T-helper 2 cell treated with Interferon-gamma antibody and Interleukin-4, amounts not matched to agents 5 μg/mL and 100 μg/mL, for 36 hours (primary cell): ENCODE measurements at regions not wholly inside any gene's neighbourhood (a gene's known extent, or its start where the extent isn't known, plus 50 kb on each side); places are given as distances from the start of the nearest gene placed in this dataset.

Source experiments
- DNase-seq: peaks from one replicate; pipeline ENCODE4 v3.0.0; 2021; ENCODE audit warnings: low spot score
- H3K27ac Mint-ChIP-seq: one replicate; pipeline ENCODE4 v1.8.0; 2021; ENCODE audit warnings: mild to moderate bottlenecking, mixed read lengths
- H3K27me3 Mint-ChIP-seq: one replicate; pipeline ENCODE4 v1.8.0; 2021; ENCODE audit warnings: low read depth, mixed read lengths
- H3K36me3 Mint-ChIP-seq: one replicate; pipeline ENCODE4 v1.8.0; 2021; ENCODE audit warnings: low read depth, mixed read lengths
- H3K4me1 Mint-ChIP-seq: one replicate; pipeline ENCODE4 v1.8.0; 2021; ENCODE audit warnings: low read depth, mixed read lengths
- H3K4me3 Mint-ChIP-seq: one replicate; pipeline ENCODE4 v1.8.0; 2022; ENCODE audit warnings: mild to moderate bottlenecking, moderate library complexity, mixed read lengths
- H3K9me3 Mint-ChIP-seq: one replicate; pipeline ENCODE4 v1.8.0; 2021; ENCODE audit warnings: mixed read lengths

DNA sequence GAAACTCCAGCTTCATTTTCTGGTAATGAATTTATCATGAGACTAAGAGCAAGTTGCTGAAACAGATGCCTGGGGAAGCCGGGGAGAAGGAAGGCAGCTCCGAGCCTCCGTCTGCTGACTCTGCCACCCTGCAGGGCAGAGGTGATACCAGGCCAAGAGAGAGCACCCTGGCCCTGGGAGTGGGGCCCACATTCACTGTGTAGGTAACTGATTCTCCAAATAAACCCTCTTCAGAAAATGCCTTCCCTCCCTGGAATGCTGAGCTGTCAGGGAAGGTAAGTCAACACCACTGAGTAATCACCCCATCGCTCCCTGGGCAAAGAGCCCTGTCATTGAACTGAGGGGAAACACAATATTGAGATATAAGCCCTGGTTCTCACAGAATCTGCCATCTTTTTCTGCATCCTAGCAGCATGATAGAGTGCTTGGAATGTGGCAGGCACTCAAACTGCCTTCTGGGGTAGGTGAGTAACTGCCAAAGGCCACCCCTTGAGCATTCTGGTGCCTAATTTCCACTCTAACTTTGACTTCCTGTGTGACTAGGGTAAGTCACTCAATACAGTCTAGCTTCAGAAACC is 147.6 kb downstream of the SPATA19 start:
- Mint-ChIP-seq H3K36me3 (no peaks in the 10 kb centered on the region), H3K9me3 (no peaks in the 10 kb centered on the region), H3K4me3 (no peak overlapping the region), H3K4me1 (no peaks in the 10 kb centered on the region), H3K27me3 (no peaks in the 10 kb centered on the region), H3K27ac (no peak overlapping the region)
- DNase-seq = no peak

DNA sequence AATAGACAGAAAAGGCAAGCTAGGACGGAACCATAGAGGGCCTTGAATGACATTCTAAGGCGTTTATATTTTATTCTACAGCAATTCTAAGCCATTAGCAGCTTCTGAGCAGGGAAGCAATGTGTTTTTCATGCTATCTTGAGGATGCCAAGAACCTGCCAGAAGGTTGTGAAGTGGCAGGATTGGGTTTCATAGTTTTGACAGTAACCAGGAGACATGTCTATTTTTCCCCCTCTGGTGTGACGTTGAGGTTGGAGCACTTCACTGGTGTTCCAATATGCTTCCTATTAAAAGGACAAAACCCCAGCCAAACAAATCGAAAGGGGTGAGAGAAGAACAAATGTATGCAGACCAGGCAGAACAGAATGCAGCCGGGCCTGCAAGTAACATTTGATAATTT is 148.2 kb downstream of the SPATA19 start:
- no peaks in the 10 kb centered on the region for H3K9me3 Mint-ChIP-seq
- no peaks in the 10 kb centered on the region for H3K36me3 Mint-ChIP-seq
- no peak overlapping the region for H3K27ac Mint-ChIP-seq
- no peaks in the 10 kb centered on the region for H3K27me3 Mint-ChIP-seq
- no peaks in the 10 kb centered on the region for H3K4me1 Mint-ChIP-seq
- H3K4me3 Mint-ChIP-seq = no peak overlapping the region
- DNase-seq = no peak

DNA sequence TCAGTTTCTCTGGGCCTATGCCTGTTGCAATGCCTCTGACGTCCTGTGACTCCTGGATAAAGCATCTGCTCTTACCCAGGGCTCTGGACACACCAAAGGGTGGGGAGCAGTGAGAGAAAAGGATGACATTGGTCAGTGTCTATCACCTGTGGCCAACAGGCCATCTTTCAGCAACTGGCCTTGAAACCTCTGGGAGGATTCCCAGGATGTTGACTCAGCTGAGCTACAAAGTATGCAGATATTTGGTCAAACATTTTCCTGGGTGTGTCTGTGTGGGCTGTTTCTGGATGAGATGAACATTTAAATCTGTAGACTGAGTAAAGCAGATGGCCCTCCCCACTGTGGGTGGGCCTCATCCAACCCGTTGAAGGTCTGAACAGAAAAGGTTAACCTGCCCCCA is 149.9 kb downstream of the SPATA19 start:
- H3K36me3 Mint-ChIP-seq = no peaks in the 10 kb centered on the region
- H3K9me3 Mint-ChIP-seq = no peaks in the 10 kb centered on the region
- DNase-seq = no peak
- H3K4me1 Mint-ChIP-seq = no peaks in the 10 kb centered on the region
- no peak overlapping the region for H3K27ac Mint-ChIP-seq
- no peak overlapping the region for H3K4me3 Mint-ChIP-seq
- no peaks in the 10 kb centered on the region for H3K27me3 Mint-ChIP-seq

DNA sequence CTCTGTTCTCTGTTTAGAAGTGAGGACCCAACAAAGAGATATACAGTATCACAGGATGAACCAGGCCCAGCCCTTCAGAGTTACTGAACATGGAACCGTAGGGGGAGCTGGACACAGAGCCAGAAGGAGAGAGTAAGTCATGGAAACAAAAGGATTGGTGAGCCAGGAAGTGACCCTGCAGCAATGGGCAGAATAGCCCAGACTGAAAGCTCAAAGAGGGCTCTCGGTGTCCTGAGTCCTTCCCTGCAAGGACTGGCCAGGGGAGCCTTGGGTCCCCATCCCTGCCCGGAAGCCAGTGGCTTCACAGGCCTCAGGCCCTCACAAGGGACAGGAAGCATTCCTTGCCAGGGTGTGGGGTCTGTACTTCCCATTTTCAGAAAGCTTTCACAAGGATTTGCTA is 150.6 kb downstream of the SPATA19 start:
- H3K4me1 Mint-ChIP-seq = no peaks in the 10 kb centered on the region
- no peaks in the 10 kb centered on the region for H3K36me3 Mint-ChIP-seq
- no peak overlapping the region for H3K27ac Mint-ChIP-seq
- no peak for DNase-seq
- H3K9me3 Mint-ChIP-seq = no peaks in the 10 kb centered on the region
- no peaks in the 10 kb centered on the region for H3K27me3 Mint-ChIP-seq
- H3K4me3 Mint-ChIP-seq = no peak overlapping the region

DNA sequence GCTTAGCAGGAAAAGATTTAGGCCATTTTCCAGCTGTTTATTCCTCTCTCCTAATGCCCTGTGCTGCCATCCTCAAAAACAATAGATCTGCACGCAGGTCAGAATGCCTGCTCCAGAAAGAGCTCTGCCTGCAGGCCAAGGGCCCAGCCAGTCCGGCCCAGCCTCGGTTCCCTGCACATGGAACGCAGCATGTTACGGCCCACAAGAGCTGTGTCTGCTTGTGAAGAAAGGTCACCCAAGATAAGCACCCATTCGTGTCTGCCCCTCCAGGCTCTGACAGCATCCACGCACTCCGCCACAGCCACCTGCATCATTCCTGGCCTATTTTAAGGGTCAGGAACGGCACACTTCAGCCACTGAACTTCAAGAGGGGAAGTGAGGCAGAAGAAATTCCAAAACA is 152.2 kb downstream of the SPATA19 start:
- H3K9me3 Mint-ChIP-seq = no peaks in the 10 kb centered on the region
- H3K27me3 Mint-ChIP-seq = no peaks in the 10 kb centered on the region
- no peak overlapping the region for H3K4me3 Mint-ChIP-seq
- no peaks in the 10 kb centered on the region for H3K36me3 Mint-ChIP-seq
- DNase-seq = no peak
- H3K4me1 Mint-ChIP-seq = no peaks in the 10 kb centered on the region
- H3K27ac Mint-ChIP-seq = no peak overlapping the region

DNA sequence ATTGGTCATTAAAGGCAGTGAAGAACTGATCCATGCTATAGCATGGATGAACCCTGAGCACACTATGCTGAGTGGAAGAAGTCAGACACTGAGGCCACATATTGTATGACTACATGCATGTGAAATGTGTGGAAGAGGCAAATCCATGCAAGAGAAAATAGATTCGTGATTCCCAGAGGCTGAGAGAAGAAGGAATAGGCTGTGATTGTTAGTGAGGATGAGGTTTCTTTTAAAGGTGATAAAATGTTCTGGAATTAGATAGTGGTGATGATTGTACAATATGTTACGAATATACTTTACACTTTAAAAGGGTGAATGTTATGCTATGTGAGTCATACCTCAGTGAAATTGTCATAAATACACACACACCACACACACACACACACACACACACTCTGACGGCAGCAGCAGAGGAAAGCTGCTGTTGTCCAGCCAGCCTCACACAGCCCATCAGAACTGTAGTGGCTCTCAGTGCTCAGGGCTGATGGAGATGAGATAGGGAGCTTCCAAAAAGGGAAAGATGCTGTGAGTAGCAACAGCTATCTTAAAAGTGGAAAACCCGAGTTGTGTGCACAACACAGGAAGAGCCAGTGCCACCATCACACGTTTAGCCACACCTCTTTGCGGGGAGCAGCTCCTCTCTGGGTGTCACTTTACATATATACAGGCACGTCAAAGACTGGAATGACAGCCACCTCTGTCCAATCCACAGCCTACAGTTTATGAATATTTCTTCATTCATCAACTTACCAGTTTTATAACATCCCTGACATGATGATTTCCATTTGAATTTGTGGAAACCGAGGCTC is 153.0 kb downstream of the SPATA19 start:
- Mint-ChIP-seq H3K27me3 (no peaks in the 10 kb centered on the region), H3K9me3 (no peaks in the 10 kb centered on the region), H3K36me3 (no peaks in the 10 kb centered on the region), H3K4me1 (no peaks in the 10 kb centered on the region), H3K27ac (no peak overlapping the region), H3K4me3 (no peak overlapping the region)
- no peak for DNase-seq

DNA sequence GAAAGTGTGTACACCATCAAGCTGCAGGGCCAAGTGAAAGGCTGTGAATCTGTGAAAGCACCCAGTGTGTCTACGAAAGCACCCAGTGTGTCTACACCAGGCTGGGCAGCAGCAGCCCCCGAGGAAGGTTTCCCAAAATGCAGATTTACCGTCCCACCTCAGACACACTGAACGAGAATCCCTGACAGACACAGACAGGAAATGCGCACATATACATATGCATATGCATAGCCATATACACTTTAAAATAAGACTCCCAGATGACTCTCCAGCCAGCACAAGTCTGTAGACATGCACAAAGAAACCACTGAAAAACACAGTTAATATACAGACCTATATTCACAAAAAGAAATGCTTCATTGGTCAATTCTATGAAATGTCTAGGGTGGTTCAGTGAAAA is 155.5 kb upstream of the OPCML start:
- H3K4me1 Mint-ChIP-seq = no peaks in the 10 kb centered on the region
- no peak for DNase-seq
- H3K4me3 Mint-ChIP-seq = no peak overlapping the region
- no peaks in the 10 kb centered on the region for H3K36me3 Mint-ChIP-seq
- H3K27me3 Mint-ChIP-seq = no peaks in the 10 kb centered on the region
- no peaks in the 10 kb centered on the region for H3K9me3 Mint-ChIP-seq
- no peak overlapping the region for H3K27ac Mint-ChIP-seq

DNA sequence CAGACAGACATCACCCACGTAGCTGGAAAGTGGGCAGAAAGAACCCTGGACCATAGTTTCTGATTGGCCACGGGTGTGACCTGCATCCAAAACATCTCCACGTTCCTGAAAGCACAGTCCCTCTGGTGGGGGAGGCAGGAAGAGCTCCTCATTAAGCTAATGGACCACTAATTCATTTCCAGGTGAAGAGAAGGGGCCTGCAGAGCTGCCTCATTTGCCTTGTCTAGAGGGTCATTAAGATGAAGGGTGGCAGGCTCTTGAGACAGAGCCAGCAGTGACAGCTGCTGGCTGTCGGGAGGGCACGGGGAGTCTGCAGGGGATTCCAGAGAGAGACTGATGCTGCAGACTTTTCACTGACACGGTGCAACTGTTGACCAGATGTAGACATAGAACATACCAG is 149.6 kb upstream of the OPCML start:
- H3K4me3 Mint-ChIP-seq = no peak overlapping the region

DNA sequence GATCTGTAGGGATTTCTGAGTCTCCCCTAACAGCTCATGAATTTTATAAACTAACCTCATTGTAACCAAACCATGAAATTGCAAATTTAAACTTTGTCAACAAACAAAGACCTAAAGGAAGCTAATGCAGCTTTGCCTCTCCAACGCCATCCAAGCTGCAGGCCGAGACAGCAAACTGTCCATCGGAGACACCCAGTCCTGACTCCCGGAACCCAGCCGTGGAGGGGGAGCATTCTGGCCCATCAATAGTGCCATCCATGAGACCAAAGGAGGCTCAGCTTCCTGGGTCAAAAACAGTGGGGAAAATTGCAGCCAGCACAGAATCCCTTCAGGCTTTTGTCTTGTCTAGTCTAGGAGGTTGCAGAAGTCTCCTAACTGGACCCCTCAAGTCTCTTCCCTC is 147.6 kb upstream of the OPCML start:
- Mint-ChIP-seq H3K27me3 (no peaks in the 10 kb centered on the region), H3K36me3 (no peaks in the 10 kb centered on the region), H3K4me1 (no peaks in the 10 kb centered on the region)

More for the DNA sequence above, 149.6 kb upstream of the OPCML start:
- DNase-seq = no peak
- no peak overlapping the region for H3K27ac Mint-ChIP-seq
- H3K27me3 Mint-ChIP-seq = no peaks in the 10 kb centered on the region
- no peaks in the 10 kb centered on the region for H3K36me3 Mint-ChIP-seq
- H3K9me3 Mint-ChIP-seq = no peaks in the 10 kb centered on the region
- no peaks in the 10 kb centered on the region for H3K4me1 Mint-ChIP-seq

DNA sequence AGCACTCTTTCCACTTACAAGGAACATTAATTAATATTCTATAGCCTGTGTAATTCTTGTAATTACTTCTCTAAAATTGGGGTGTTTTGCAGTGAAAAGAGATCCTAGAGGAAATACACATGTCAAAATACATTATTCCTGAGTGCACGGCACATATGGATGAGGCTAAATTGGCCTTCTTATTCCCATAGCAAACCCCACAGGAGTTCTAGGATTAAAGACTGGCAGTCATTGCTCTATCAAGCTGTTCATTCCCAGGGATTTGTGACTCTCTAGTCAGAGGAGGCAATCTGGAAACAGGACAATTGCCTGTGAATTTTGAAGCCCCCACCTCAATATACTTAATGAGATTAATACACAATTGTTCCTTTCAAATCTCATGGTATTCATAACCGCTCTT is 145.9 kb upstream of the OPCML start:
- no peak for DNase-seq
- no peak overlapping the region for H3K27ac Mint-ChIP-seq
- no peaks in the 10 kb centered on the region for H3K27me3 Mint-ChIP-seq
- no peaks in the 10 kb centered on the region for H3K36me3 Mint-ChIP-seq
- H3K4me1 Mint-ChIP-seq = no peaks in the 10 kb centered on the region
- no peaks in the 10 kb centered on the region for H3K9me3 Mint-ChIP-seq
- no peak overlapping the region for H3K4me3 Mint-ChIP-seq

More for the DNA sequence above, 147.6 kb upstream of the OPCML start:
- Mint-ChIP-seq H3K9me3 (no peaks in the 10 kb centered on the region), H3K27ac (no peak overlapping the region), H3K4me3 (no peak overlapping the region)
- DNase-seq = no peak

DNA sequence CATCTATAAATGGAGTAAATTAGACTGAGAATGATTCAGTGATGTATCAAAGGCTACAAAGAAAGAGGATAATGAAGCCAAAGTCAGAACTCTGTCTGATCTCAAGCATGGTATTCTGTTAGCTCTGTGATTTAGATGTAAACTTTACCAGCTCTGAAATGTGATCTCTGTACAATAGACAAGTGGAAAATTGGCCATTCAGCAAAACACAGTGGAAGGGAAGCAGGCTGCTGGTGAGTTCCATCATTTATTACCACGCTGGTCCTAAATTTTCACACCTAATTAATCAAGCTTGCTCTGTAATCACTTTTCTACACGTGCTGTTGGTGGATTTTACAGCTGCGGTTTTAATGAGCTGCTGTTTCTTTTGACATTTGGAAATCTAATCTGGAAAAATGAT is 145.1 kb upstream of the OPCML start:
- no peaks in the 10 kb centered on the region for H3K27me3 Mint-ChIP-seq

DNA sequence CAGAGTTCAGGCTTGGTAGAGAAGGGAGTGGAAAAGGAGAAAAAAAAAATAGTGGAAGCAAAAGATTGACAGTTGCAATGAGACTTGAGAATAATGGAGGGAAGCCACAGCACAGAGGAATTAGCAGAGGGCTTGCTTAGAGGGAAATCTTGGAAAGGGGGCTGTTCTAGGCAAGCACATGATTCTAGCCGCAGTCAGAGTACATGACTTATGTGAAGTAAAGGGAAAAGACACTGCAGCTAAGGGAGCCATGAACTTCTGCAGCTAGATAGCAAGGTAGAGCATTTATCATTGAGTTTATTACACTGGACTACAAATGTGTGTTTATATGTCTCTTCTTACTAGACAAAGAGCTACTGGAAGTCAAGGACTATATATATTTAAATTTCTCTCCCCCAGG is 144.0 kb upstream of the OPCML start:
- Mint-ChIP-seq H3K27me3 (no peaks in the 10 kb centered on the region), H3K27ac (no peak overlapping the region), H3K36me3 (no peaks in the 10 kb centered on the region)

More for the DNA sequence above, 145.1 kb upstream of the OPCML start:
- Mint-ChIP-seq H3K27ac (no peak overlapping the region), H3K9me3 (no peaks in the 10 kb centered on the region), H3K36me3 (no peaks in the 10 kb centered on the region), H3K4me3 (no peak overlapping the region), H3K4me1 (no peaks in the 10 kb centered on the region)
- DNase-seq = no peak

DNA sequence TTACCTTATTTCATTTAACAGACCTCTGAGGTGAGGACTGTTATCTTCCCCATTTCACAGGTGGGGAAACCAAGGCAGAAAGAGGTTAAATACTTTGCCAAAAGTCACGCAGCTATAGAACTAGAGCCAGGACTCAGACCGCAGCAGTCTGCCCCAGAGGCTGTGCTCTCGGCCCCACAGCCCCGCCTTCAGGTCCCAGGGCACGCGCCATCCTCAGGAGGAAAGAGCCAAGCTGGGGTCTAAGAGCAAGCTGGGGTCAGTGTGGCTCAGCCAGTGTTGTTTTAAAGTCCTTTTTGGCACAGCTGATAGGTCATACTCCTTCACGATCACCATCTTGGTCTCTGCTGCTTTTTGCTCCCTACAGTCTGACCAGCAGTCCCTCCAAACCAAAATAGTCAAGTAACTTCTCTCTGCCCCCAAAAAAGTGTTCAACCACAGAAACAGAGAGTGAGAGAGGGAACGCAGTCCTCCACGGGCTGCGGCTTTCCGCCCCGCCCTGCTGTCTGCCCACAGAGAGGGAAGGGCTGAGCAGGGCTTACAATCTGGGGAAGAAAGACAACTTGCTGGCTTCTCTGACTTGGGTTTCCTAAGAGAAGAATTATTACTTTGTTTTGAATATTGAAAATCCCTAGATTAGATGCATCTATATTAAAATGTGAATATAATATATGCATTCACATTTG is 137.2 kb upstream of the OPCML start:
- Mint-ChIP-seq H3K27me3 (no peaks in the 10 kb centered on the region), H3K27ac (no peak overlapping the region), H3K9me3 (no peaks in the 10 kb centered on the region), H3K4me1 (no peaks in the 10 kb centered on the region), H3K4me3 (no peak overlapping the region), H3K36me3 (no peaks in the 10 kb centered on the region)
- DNase-seq = no peak

More for the DNA sequence above, 144.0 kb upstream of the OPCML start:
- Mint-ChIP-seq H3K9me3 (no peaks in the 10 kb centered on the region), H3K4me3 (no peak overlapping the region), H3K4me1 (no peaks in the 10 kb centered on the region)
- no peak for DNase-seq

DNA sequence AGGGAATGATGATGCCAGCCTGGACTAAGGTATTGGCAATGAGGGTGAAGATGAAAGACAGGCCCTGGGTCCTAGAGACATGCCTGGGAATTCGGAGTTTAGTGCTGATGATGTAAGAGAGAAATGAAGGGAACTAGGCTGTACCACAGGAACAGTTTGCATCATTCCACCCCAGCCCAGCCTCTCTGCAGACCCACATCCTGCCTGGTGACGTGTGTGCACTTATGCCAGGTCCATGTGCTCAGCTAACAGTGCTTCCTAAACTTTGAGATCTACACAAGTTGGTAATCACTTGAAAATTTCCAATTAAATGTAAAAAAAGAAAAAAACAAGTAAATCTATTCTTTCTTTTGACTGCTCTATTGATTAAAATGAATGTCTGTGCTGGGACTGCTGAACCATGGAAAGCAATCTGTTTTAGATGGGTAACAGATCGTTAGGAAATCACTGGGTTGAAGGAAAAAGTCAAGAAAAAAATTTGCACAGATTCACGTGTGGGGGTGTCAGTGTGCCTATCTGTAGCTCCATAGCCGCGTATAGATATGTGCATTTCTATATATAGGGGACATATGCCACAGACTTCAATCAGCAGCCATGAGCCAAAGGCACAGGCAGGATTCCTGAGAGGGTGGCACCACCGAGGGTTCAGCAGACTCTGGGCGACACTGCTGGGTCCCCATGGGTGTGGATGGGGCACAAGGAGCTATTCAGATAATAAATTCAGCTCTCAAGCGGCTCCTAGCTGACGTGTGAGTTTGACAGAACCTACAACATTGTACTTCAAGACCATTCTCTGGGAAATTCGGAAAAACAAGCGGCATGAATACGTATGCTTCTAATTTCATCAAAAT is 131.1 kb upstream of the OPCML start:
- H3K36me3 Mint-ChIP-seq = no peaks in the 10 kb centered on the region
- no peak overlapping the region for H3K27ac Mint-ChIP-seq
- DNase-seq = no peak
- no peaks in the 10 kb centered on the region for H3K27me3 Mint-ChIP-seq
- no peaks in the 10 kb centered on the region for H3K9me3 Mint-ChIP-seq
- no peak overlapping the region for H3K4me3 Mint-ChIP-seq
- H3K4me1 Mint-ChIP-seq = no peaks in the 10 kb centered on the region
